NB4 (cell line): ENCODE measurements at regions not wholly inside any gene's neighbourhood (a gene's known extent, or its start where the extent isn't known, plus 50 kb on each side); places are given as distances from the start of the nearest gene placed in this dataset.

Experiments used
- TF ChIP-seq, protein P1 (sequence below): IDR thresholded peaks from one replicate; pipeline ENCODE4 v1.5.1; 2012; ENCODE audit warnings: low read depth, low read length
- TF ChIP-seq, protein P2 (sequence below): IDR thresholded peaks from 2 replicates; pipeline ENCODE4 v1.6.1; 2011; ENCODE audit warnings: low read depth, low read length

DNA sequence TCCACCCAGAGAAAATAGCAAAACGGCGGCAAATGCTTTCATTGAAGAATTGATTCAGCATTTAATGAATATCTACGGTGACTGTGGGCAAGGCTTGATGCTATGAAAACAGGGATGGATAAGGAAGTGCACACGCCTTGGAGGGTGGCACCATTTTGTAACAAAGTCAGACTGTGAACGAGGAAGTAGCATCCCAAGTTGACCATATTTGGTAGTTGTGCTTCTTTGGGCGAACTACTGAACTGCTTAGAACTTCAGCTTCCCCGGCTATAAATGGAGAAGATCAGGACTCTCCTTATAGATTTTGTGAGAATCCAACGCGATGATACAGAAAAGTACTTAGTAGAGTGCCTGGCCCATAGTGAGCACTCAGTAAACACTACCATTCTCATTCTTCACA lies 303.2 kb downstream of the MAF start:
- TF ChIP-seq, protein P1, sequence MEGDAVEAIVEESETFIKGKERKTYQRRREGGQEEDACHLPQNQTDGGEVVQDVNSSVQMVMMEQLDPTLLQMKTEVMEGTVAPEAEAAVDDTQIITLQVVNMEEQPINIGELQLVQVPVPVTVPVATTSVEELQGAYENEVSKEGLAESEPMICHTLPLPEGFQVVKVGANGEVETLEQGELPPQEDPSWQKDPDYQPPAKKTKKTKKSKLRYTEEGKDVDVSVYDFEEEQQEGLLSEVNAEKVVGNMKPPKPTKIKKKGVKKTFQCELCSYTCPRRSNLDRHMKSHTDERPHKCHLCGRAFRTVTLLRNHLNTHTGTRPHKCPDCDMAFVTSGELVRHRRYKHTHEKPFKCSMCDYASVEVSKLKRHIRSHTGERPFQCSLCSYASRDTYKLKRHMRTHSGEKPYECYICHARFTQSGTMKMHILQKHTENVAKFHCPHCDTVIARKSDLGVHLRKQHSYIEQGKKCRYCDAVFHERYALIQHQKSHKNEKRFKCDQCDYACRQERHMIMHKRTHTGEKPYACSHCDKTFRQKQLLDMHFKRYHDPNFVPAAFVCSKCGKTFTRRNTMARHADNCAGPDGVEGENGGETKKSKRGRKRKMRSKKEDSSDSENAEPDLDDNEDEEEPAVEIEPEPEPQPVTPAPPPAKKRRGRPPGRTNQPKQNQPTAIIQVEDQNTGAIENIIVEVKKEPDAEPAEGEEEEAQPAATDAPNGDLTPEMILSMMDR, result no peak
- TF ChIP-seq, protein P2, sequence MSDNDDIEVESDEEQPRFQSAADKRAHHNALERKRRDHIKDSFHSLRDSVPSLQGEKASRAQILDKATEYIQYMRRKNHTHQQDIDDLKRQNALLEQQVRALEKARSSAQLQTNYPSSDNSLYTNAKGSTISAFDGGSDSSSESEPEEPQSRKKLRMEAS, result no peak
